OCI-LY7 (cell line): ENCODE measurements at regions not wholly inside any gene's neighbourhood (a gene's known extent, or its start where the extent isn't known, plus 50 kb on each side); places are given as distances from the start of the nearest gene placed in this dataset.

Experiments
- EZH2phosphoT487 ChIP-seq: fragments of 200-600 bp; sonication (generic); IDR thresholded peaks from 2 replicates; pipeline ENCODE4 v1.6.1; 2018; ENCODE audit warnings: low read depth, borderline replicate concordance, mild to moderate bottlenecking, mixed run types, antibody characterized with exemption, low read length, moderate library complexity, mixed read lengths
- TF ChIP-seq, protein P1 (sequence below): fragments of 200-600 bp; sonication (generic); conservative IDR thresholded peaks from 2 replicates; pipeline ENCODE4 v1.5.1; 2014; ENCODE audit warnings: mild to moderate bottlenecking, antibody characterized with exemption, low read length, moderate library complexity, mixed read lengths

- TF ChIP-seq, protein P1, sequence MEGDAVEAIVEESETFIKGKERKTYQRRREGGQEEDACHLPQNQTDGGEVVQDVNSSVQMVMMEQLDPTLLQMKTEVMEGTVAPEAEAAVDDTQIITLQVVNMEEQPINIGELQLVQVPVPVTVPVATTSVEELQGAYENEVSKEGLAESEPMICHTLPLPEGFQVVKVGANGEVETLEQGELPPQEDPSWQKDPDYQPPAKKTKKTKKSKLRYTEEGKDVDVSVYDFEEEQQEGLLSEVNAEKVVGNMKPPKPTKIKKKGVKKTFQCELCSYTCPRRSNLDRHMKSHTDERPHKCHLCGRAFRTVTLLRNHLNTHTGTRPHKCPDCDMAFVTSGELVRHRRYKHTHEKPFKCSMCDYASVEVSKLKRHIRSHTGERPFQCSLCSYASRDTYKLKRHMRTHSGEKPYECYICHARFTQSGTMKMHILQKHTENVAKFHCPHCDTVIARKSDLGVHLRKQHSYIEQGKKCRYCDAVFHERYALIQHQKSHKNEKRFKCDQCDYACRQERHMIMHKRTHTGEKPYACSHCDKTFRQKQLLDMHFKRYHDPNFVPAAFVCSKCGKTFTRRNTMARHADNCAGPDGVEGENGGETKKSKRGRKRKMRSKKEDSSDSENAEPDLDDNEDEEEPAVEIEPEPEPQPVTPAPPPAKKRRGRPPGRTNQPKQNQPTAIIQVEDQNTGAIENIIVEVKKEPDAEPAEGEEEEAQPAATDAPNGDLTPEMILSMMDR = no peak
- TF ChIP-seq EZH2phosphoT487 = no peak
Observed at GRCh38 chr11:28799316-28799715, 691.1 kb downstream of the METTL15 start.
